Prostate gland (tissue), 2 donors: ENCODE measurements at regions not wholly inside any gene's neighbourhood (a gene's known extent, or its start where the extent isn't known, plus 50 kb on each side); places are given as distances from the start of the nearest gene placed in this dataset.
"Not testable (repeated sequence)": the region's sequence is repeated elsewhere in the genome, so short reads cannot be mapped to it uniquely, and the experiment has no call there.

Source experiments
- CTCF ChIP-seq, 4 experiments: fragments of 200-600 bp in 2 of 4; fragments of 450-650 bp in 2 of 4; sonication (generic) in 2 of 4; IDR thresholded peaks; 1 replicate in 3 of 4; 2 replicates in 1 of 4; pipeline ENCODE4 v1.5.1; 2016 to 2019; ENCODE audit warnings: antibody characterized with exemption in 4 of 4, mild to moderate bottlenecking in 2 of 4, moderate library complexity in 2 of 4
- POLR2A ChIP-seq: fragments of 450-650 bp; IDR thresholded peaks from one replicate; pipeline ENCODE4 v1.6.1; 2016; ENCODE audit warnings: antibody characterized with exemption, mild to moderate bottlenecking
- POLR2AphosphoS5 ChIP-seq: sonication (generic); formaldehyde crosslinking; IDR thresholded peaks from one replicate; pipeline ENCODE4 v1.6.1; 2017; ENCODE audit warnings: antibody characterized with exemption

GRCh38 chr10:38450372-38451057, 356.4 kb downstream of the ZNF37A start:
- TF ChIP-seq CTCF (IDR thresholded peaks at IDR 0.05); POLR2A; POLR2AphosphoS5: not testable (repeated sequence)
